GM12878 (cell line): ENCODE measurements at regions not wholly inside any gene's neighbourhood (a gene's known extent, or its start where the extent isn't known, plus 50 kb on each side); places are given as distances from the start of the nearest gene placed in this dataset.
A peak's percentile ranks its signal among the peaks of the same experiment; 100 is the strongest.

ENCODE experiments used
- ATAC-seq: fragments of 200-7000 bp; cut with Tn5 transposase; 3 replicates; pipeline ENCODE4 v1.9.1; 2020; ENCODE audit warnings: mild to moderate bottlenecking, moderate library complexity
- BruUV-seq: library from RNA; stranded (reverse); fragments of 400-500 nt; replicated peaks from 2 replicates; lab custom pipeline; 2021; lab: Mats Ljungman, UMichigan
- CTCF ChIA-PET: fragments of 300-600 bp; sonication (Branson Sonifier 250); formaldehyde crosslinking; extraction: SDS; loops from one replicate; lab custom pipeline; 2021; ENCODE audit warnings: inconsistent platforms; lab: Yijun Ruan, JAX
- POLR2A ChIA-PET: fragments of 350-600 bp; formaldehyde crosslinking; extraction: SDS; loops from one replicate; lab custom pipeline; 2021; ENCODE audit warnings: inconsistent platforms; lab: Charles Lee
- RAD21 ChIA-PET: fragments of 300-600 bp; sonication (Branson Sonifier 250); formaldehyde crosslinking; loops from one replicate; lab custom pipeline; 2023; ENCODE audit warnings: antibody characterized with exemption; ENCODE audit not compliant: unreplicated experiment; lab: Charles Lee
- SMC1A ChIA-PET: fragments of 300-600 bp; sonication (Branson Sonifier 250); formaldehyde crosslinking; loops from one replicate; lab custom pipeline; 2023; ENCODE audit not compliant: unreplicated experiment, uncharacterized antibody; lab: Charles Lee
- DNase-seq: peaks from one replicate; pipeline ENCODE4 v3.0.0-alpha.2; 2011; ENCODE audit warnings: low read depth, low spot score
- FAIRE-seq: peaks from 3 replicates; lab custom pipeline; 2011; peaks lifted over from hg19 to GRCh38; lab: Jason Lieb, UNC
- H2AFZ ChIP-seq: 2 replicates; pipeline ENCODE4 v1.6.0; 2011; ENCODE audit warnings: low read depth, low read length, control low read depth; ENCODE audit not compliant: control insufficient read depth
- H3K27ac ChIP-seq: 2 replicates; pipeline ENCODE4 v1.5.1; 2011; ENCODE audit warnings: control low read depth; ENCODE audit not compliant: control insufficient read depth, insufficient read depth
- H3K27me3 ChIP-seq, 2 experiments: replicated peaks in 1 of 2; 2 replicates each; pipeline versions ENCODE4 v1.6.0 to v1.6.1; 2011; ENCODE audit warnings: low read length in 1 of 2; ENCODE audit not compliant: control insufficient read depth in 2 of 2, insufficient read depth in 2 of 2
- H3K36me3 ChIP-seq, 2 experiments: 2 replicates each; pipeline ENCODE4 v1.5.1; 2011; ENCODE audit warnings: low read length in 1 of 2; ENCODE audit not compliant: control insufficient read depth in 2 of 2, insufficient read depth in 2 of 2
- H3K4me1 ChIP-seq: 2 replicates; pipeline ENCODE4 v1.6.1; 2011; ENCODE audit warnings: mild to moderate bottlenecking, low read length, moderate library complexity, mixed read lengths; ENCODE audit not compliant: control insufficient read depth, insufficient read depth
- H3K4me2 ChIP-seq: 2 replicates; pipeline ENCODE4 v1.6.0; 2011; ENCODE audit warnings: control low read depth; ENCODE audit not compliant: control insufficient read depth, insufficient read depth
- H3K4me3 ChIP-seq: fragments of 200-600 bp; sonication (generic); 2 replicates; pipeline ENCODE4 v1.5.1; 2016
- H3K79me2 ChIP-seq: 2 replicates; pipeline ENCODE4 v1.6.0; 2011; ENCODE audit warnings: low read length; ENCODE audit not compliant: control insufficient read depth, insufficient read depth
- H3K9ac ChIP-seq: 2 replicates; pipeline ENCODE4 v1.8.0; 2011; ENCODE audit warnings: low read length, control low read depth, mixed read lengths; ENCODE audit not compliant: control insufficient read depth, insufficient read depth
- H3K9me3 ChIP-seq: replicated peaks from 3 replicates; pipeline ENCODE4 v1.5.1; 2011; ENCODE audit warnings: mild to moderate bottlenecking, low read length; ENCODE audit not compliant: control insufficient read depth, insufficient read depth
- H4K20me1 ChIP-seq: 2 replicates; pipeline ENCODE4 v1.6.0; 2011; ENCODE audit not compliant: control insufficient read depth, insufficient read depth
- RAD21 ChIP-seq: IDR thresholded peaks from 2 replicates; pipeline ENCODE4 v1.6.1; 2011; ENCODE audit warnings: mild to moderate bottlenecking, low read depth, low read length, moderate library complexity; ENCODE audit not compliant: insufficient read depth
- SREBF2 ChIP-seq: IDR thresholded peaks from 2 replicates; pipeline ENCODE4 v1.6.1; 2012; ENCODE audit warnings: mild to moderate bottlenecking, low read length
- ZNF207 ChIP-seq: fragments of 450-650 bp; IDR thresholded peaks from 2 replicates; pipeline ENCODE4 v1.6.1; 2014; ENCODE audit warnings: antibody characterized with exemption, mild to moderate bottlenecking, borderline replicate concordance
- WGBS: methylation state at CpG from one replicate; pipeline ENCODE4 v1.1.6; 2016; ENCODE audit warnings: low lambda C conversion rate; ENCODE audit not compliant: insufficient replicate concordance, insufficient coverage; ENCODE audit errors: missing lambda C conversion rate; 5-methylcytosine and 5-hydroxymethylcytosine counted together
- in situ Hi-C: fragments of 300-500 bp; cut with MboI; formaldehyde crosslinking; loops from 9 replicates; pipeline ENCODE4 v1.14.3; 2018; ENCODE audit warnings: mixed read lengths
- intact Hi-C: fragments of 100-400 bp; cut with micrococcal nuclease; formaldehyde crosslinking; loops from one replicate; pipeline ENCODE4 v1.14.2; 2022; ENCODE audit not compliant: unreplicated experiment
- TF ChIP-seq, protein P1 (sequence below): fragments of 450-650 bp; IDR thresholded peaks from 2 replicates; pipeline ENCODE4 v1.6.1; 2016; ENCODE audit warnings: mild to moderate bottlenecking
- TF ChIP-seq, protein P2 (sequence below): IDR thresholded peaks from 2 replicates; pipeline ENCODE4 v1.6.1; 2012; ENCODE audit warnings: mild to moderate bottlenecking, low read depth, low read length
- TF ChIP-seq, protein P3 (sequence below): fragments of 450-650 bp; IDR thresholded peaks from 2 replicates; pipeline ENCODE4 v1.6.1; 2016; ENCODE audit warnings: mild to moderate bottlenecking

DNA sequence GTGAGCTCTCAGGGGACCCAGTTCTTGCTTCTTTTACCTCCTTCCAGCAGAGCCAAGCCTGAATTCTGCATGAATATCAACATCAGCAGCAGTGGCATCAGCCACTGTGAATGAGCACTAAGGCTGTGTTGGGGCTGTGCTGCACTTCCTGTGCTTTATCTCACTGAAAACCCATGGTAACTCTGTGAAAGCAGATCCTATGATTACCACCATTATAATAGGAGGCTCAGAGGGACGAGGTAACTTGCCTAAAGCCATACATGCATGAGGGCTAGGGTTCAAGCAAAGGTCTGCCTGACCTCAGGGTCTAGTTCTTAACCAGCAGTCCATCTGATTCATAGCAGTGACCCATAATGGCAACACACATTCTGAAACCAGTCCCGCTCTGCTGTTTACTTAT, 60.5 kb upstream of the RAPGEF1 start:
- no peaks in the 10 kb centered on the region for H3K4me1 ChIP-seq
- H3K4me2 ChIP-seq, result no peak overlapping the region
- H3K9me3 ChIP-seq, result no peaks in the 10 kb centered on the region
- CTCF ChIA-PET, result no interaction called here
- H3K27me3 ChIP-seq, result no peaks in the 10 kb centered on the region; a peak in 1 of 4 replicates
- 43% methylated on average over 2 of the region's 2 CpGs for WGBS
- TF ChIP-seq RAD21, result no peak
- TF ChIP-seq, protein P1, sequence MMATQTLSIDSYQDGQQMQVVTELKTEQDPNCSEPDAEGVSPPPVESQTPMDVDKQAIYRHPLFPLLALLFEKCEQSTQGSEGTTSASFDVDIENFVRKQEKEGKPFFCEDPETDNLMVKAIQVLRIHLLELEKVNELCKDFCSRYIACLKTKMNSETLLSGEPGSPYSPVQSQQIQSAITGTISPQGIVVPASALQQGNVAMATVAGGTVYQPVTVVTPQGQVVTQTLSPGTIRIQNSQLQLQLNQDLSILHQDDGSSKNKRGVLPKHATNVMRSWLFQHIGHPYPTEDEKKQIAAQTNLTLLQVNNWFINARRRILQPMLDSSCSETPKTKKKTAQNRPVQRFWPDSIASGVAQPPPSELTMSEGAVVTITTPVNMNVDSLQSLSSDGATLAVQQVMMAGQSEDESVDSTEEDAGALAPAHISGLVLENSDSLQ, result no peak
- TF ChIP-seq, all 136 proteins: peak for 0
- BruUV-seq, result no TSS peak
- in situ Hi-C loops (no loop called here), intact Hi-C loops (no loop called here)
- Histone ChIP-seq H3K79me2 (no peaks in the 10 kb centered on the region), H3K36me3 (no peaks in the 10 kb centered on the region), H3K4me3 (no peak overlapping the region), H4K20me1 (no peaks in the 10 kb centered on the region), H3K9ac (no peak overlapping the region), H2AFZ (no peak overlapping the region), H3K27ac (no peak overlapping the region)
- ChIA-PET RAD21 (no interaction called here), SMC1A (no interaction called here), POLR2A (no interaction called here)
- DNase-seq (no peak), ATAC-seq (no peak), FAIRE-seq (no peak)

DNA sequence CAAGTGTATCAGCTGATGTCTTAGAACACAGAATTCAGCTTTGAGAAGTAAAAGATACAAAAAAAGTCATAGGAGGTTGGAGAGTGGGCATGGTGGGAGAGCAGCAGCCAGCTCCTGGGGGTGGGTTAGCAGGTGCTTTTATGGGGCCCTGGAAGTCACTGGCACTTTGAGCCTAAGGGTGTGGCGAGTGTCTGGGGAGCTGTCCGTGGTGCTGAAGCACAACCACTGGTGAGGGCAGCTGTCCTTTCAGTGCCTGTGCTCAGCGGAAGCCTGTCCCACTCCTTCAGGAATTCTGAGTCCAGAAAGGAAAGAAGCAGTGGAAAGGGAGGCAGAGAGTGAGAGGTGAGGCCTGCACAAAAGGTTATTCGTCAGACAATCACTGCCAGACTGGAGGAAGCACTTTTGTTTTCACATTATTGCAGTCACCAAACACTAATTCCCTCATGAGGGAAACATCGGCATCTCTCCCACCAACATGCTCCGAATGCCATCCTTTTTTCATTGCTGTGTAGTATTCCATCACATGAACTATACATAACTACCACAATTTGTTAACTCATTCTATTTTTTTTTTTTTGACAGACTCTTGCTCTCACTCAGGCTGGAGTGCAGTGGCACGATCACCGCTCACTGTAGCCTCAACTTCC, 59.4 kb upstream of the RAPGEF1 start:
- BruUV-seq, result no TSS peak
- H4K20me1 ChIP-seq, result no peaks in the 10 kb centered on the region
- H2AFZ ChIP-seq, result no peak overlapping the region
- no peak overlapping the region for H3K9ac ChIP-seq
- H3K27me3 ChIP-seq, result peaks cover 2 to 3% of the 10 kb centered on the region in 2 experiments; a peak in 2 of 4 replicates
- ChIA-PET RAD21 (no interaction called here), SMC1A (no interaction called here), POLR2A (no interaction called here), CTCF (no interaction called here)
- intact Hi-C loops (no loop called here), in situ Hi-C loops (no loop called here)
- H3K4me1 ChIP-seq, result no peaks in the 10 kb centered on the region
- WGBS, result 32% methylated on average over 8 of the region's 8 CpGs
- no peak overlapping the region for H3K4me2 ChIP-seq
- no peak overlapping the region for H3K27ac ChIP-seq
- no peaks in the 10 kb centered on the region for H3K9me3 ChIP-seq
- H3K79me2 ChIP-seq, result no peaks in the 10 kb centered on the region
- no peak for FAIRE-seq
- peak; percentile 60 for ATAC-seq
- no peaks in the 10 kb centered on the region for H3K36me3 ChIP-seq
- TF ChIP-seq, protein P2, sequence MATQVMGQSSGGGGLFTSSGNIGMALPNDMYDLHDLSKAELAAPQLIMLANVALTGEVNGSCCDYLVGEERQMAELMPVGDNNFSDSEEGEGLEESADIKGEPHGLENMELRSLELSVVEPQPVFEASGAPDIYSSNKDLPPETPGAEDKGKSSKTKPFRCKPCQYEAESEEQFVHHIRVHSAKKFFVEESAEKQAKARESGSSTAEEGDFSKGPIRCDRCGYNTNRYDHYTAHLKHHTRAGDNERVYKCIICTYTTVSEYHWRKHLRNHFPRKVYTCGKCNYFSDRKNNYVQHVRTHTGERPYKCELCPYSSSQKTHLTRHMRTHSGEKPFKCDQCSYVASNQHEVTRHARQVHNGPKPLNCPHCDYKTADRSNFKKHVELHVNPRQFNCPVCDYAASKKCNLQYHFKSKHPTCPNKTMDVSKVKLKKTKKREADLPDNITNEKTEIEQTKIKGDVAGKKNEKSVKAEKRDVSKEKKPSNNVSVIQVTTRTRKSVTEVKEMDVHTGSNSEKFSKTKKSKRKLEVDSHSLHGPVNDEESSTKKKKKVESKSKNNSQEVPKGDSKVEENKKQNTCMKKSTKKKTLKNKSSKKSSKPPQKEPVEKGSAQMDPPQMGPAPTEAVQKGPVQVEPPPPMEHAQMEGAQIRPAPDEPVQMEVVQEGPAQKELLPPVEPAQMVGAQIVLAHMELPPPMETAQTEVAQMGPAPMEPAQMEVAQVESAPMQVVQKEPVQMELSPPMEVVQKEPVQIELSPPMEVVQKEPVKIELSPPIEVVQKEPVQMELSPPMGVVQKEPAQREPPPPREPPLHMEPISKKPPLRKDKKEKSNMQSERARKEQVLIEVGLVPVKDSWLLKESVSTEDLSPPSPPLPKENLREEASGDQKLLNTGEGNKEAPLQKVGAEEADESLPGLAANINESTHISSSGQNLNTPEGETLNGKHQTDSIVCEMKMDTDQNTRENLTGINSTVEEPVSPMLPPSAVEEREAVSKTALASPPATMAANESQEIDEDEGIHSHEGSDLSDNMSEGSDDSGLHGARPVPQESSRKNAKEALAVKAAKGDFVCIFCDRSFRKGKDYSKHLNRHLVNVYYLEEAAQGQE, result peak; percentile 97
- TF ChIP-seq ZNF207 (no peak), SREBF2 (no peak)
- TF ChIP-seq, protein P3, sequence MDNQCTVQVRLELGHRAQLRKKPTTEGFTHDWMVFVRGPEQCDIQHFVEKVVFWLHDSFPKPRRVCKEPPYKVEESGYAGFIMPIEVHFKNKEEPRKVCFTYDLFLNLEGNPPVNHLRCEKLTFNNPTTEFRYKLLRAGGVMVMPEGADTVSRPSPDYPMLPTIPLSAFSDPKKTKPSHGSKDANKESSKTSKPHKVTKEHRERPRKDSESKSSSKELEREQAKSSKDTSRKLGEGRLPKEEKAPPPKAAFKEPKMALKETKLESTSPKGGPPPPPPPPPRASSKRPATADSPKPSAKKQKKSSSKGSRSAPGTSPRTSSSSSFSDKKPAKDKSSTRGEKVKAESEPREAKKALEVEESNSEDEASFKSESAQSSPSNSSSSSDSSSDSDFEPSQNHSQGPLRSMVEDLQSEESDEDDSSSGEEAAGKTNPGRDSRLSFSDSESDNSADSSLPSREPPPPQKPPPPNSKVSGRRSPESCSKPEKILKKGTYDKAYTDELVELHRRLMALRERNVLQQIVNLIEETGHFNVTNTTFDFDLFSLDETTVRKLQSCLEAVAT, result no peak
- DNase-seq, result no peak
- no peak overlapping the region for H3K4me3 ChIP-seq
